ENCODE measurements at regions not wholly inside any gene's neighbourhood (a gene's known extent, or its start where the extent isn't known, plus 50 kb on each side); places are given as distances from the start of the nearest gene placed in this dataset.

DNA sequence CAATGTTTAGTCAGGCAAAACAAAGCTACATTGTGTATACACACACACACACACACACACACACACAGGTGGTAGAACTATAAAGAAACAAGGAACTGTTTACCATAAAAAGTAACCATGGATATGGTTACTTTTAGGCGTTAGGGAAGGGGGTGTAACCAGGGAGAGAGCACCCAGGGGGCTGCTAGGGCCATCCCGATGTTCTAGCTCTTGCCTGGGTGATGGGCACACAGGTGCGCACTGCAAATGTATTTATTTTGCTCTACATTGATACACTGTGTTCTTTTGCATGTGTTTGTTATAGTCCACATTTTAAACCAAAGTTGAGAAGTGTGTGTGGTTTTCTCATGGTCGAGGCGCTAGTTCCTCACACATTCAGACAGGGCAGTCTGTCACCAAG lies 69.8 kb upstream of the MYCN start:
- no peak for TF ChIP-seq POLR2A (IDR thresholded peaks at IDR 0.05)
- TF ChIP-seq, protein P1, sequence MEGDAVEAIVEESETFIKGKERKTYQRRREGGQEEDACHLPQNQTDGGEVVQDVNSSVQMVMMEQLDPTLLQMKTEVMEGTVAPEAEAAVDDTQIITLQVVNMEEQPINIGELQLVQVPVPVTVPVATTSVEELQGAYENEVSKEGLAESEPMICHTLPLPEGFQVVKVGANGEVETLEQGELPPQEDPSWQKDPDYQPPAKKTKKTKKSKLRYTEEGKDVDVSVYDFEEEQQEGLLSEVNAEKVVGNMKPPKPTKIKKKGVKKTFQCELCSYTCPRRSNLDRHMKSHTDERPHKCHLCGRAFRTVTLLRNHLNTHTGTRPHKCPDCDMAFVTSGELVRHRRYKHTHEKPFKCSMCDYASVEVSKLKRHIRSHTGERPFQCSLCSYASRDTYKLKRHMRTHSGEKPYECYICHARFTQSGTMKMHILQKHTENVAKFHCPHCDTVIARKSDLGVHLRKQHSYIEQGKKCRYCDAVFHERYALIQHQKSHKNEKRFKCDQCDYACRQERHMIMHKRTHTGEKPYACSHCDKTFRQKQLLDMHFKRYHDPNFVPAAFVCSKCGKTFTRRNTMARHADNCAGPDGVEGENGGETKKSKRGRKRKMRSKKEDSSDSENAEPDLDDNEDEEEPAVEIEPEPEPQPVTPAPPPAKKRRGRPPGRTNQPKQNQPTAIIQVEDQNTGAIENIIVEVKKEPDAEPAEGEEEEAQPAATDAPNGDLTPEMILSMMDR (IDR thresholded peaks at IDR 0.05) = no peak
